ENCODE measurements at regions not wholly inside any gene's neighbourhood (a gene's known extent, or its start where the extent isn't known, plus 50 kb on each side); places are given as distances from the start of the nearest gene placed in this dataset.

DNA sequence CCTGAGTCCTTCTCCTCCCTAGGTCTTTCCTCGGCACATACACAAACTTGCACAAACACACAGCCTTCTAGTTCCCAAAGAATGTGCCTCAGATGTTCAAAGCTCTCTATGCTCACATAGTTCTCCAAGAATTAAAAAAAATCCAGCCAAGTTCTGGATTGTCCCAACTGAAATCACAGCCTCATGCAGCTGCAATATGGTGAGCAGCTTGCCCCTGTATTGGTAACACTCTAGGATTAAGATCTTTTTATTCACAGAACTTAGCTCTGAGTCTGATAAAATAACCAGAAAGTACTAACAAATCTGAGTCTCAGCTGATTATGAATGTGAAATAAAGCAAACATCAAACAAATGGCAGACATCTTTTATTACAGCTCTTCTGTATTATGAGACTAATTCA is 604.8 kb upstream of the PFKP start:
- TF ChIP-seq, protein P1, sequence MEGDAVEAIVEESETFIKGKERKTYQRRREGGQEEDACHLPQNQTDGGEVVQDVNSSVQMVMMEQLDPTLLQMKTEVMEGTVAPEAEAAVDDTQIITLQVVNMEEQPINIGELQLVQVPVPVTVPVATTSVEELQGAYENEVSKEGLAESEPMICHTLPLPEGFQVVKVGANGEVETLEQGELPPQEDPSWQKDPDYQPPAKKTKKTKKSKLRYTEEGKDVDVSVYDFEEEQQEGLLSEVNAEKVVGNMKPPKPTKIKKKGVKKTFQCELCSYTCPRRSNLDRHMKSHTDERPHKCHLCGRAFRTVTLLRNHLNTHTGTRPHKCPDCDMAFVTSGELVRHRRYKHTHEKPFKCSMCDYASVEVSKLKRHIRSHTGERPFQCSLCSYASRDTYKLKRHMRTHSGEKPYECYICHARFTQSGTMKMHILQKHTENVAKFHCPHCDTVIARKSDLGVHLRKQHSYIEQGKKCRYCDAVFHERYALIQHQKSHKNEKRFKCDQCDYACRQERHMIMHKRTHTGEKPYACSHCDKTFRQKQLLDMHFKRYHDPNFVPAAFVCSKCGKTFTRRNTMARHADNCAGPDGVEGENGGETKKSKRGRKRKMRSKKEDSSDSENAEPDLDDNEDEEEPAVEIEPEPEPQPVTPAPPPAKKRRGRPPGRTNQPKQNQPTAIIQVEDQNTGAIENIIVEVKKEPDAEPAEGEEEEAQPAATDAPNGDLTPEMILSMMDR (conservative IDR thresholded peaks at IDR 0.05; ENCODE audit: low read depth, low read length): no peak
- no peak for TF ChIP-seq EZH2 (IDR thresholded peaks at IDR 0.05; ENCODE audit: low read length, unreplicated experiment)

All from PC-3 (cell line).